ENCODE measurements at regions not wholly inside any gene's neighbourhood (a gene's known extent, or its start where the extent isn't known, plus 50 kb on each side); places are given as distances from the start of the nearest gene placed in this dataset.
"Not testable (repeated sequence)": the region's sequence is repeated elsewhere in the genome, so short reads cannot be mapped to it uniquely, and the experiment has no call there.

DNA sequence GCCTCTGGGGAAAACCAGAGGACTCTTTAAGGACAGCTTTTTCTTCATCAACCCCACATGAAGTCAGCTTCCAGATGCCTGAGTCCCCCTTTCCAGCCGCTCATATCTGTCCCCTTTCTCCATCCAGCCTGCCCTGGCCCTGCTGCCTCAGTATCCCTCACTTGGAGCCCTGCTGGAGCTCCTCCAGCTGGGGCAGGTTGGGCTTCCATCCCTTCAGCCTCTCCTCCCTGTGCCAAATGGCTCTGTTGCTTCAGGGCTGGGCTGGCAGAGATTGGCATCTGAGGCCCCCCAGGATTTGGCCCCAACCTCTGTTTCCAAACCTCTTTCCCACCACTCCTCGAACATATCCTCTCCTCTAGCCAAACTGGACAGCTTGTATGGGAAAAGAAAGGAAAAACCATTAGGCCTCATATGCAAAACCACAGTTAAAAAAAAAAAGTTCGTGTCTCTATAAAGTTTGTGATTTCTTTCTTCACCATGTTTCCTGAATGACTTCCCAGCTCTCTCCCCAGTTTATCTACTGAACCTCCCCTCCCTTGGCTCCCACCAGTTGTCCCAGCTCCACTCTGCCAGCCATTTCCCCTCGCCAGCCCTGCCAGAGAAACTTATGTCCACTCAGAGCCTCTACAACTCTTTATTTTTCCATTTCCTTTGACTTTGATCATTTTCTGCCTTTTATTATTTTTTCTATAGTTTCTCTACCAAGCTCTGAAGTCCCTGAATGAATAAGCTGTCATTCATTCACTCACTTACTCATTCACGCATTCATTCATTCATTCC lies 217.9 kb downstream of the FOXD2 start:
- FAIRE-seq = no peak
- no peak for DNase-seq (ENCODE audit: insufficient read length, low spot score)

DNA sequence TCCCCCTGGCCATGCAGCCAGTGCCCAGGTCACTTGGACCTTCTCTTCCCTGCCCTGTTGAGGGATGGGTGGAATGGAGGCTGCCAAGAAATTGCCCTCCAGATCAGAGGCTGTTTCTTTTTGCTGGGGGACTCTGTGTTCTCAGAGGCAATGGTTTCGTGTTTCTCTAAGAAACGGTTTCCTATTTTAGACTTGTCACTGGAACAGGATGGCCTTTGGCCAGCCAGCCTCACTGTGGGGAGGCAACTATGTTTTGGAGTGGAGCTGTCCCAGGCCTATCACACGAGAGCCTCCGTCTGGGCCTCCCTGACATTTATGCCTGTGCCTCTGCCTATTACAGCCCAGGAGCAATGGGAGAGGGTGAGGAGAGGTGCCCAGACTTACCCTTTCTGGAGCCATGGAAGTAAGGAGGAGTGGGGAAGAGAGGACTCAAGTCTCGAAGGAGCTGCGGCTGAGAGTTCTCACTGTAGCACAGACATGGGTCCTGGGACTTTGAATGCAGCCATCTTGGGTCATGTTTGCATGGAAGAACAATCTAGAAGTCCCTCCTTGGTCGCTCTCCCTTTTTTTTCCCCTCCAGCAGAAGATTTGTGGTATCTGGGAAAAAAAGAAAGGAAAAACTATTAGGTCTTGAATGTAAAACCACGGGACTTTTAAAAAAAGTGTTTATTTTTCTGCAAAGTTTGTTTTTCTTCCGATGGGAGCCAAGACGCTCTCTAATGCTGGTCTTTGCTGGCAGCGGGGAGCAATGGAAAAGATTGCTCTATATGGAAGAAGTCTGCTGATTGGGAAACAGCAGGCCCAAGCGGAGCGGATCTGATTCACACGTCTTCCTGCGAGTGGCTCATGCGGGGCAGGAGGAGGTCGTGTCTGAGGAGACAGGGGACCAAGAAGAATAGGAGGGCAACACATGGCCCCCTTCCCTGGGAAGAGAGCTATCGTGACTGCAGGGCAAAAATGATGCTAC lies 219.2 kb downstream of the FOXD2 start:
- DNase-seq (ENCODE audit: insufficient read length, low spot score) (no peak), FAIRE-seq (no peak)

- FAIRE-seq (no peak), DNase-seq (ENCODE audit: insufficient read length, low spot score) (no peak)
Measured at GRCh38 chr1:47658161-47658920, 220.5 kb downstream of the FOXD2 start.

GRCh38 chr1:47659146-47659545 lies 221.3 kb downstream of the FOXD2 start:
- FAIRE-seq (no peak), DNase-seq (ENCODE audit: insufficient read length, low spot score) (no peak)

- no peak for FAIRE-seq
- no peak for DNase-seq (ENCODE audit: insufficient read length, low spot score)
Measured at GRCh38 chr1:47660622-47661021, 222.8 kb downstream of the FOXD2 start.

DNA sequence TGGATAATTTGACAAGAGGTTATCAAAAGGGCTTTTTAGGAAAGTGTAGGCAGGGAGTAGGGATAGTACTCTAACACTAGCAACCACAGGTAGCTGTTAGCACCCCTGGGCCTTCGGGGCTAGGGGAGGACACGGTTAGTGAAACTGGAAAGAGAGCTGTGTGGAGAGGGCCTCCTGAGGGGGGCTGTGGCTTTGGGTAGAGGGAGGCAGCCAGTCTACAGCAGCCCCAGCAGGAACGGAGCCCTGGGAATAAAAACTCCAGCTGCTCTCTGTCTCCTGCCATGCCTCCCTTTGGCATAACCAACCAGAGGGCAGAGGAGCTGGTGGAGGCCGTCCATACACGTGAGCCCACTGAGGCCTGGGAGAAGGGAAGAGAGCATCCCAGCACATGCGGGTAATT lies 223.2 kb downstream of the FOXD2 start:
- DNase-seq (ENCODE audit: insufficient read length, low spot score) = no peak

DNA sequence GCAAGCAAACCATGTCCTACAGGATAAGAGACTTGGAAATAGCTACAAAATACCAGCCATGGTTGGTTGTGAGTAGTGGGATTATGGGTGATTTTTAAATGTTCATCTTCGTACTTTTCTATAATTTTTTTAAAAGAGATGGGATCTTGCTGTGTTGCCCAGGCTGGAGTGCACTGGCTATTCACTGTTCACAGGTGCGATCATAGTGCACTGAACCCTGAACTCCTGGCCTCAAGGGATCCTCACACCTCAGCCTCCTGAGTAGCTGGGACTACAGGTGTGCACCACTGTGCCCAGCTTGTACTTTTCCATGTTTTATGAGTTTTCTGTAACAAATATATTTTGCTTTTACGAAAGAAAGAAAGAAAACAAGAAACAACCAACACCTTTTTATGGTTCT lies 224.2 kb downstream of the FOXD2 start:
- DNase-seq (ENCODE audit: insufficient read length, low spot score) = no peak
- no peak for FAIRE-seq

More for the DNA sequence above, 223.2 kb downstream of the FOXD2 start:
- FAIRE-seq = no peak

- no peak for FAIRE-seq
Measured at GRCh38 chr1:47663286-47663685, 225.4 kb downstream of the FOXD2 start.

GRCh38 chr1:47664356-47664755 lies 226.5 kb downstream of the FOXD2 start:
- FAIRE-seq = no peak
- no peak for DNase-seq (ENCODE audit: insufficient read length, low spot score)

More at GRCh38 chr1:47663286-47663685, 225.4 kb downstream of the FOXD2 start:
- no peak for DNase-seq (ENCODE audit: insufficient read length, low spot score)

DNA sequence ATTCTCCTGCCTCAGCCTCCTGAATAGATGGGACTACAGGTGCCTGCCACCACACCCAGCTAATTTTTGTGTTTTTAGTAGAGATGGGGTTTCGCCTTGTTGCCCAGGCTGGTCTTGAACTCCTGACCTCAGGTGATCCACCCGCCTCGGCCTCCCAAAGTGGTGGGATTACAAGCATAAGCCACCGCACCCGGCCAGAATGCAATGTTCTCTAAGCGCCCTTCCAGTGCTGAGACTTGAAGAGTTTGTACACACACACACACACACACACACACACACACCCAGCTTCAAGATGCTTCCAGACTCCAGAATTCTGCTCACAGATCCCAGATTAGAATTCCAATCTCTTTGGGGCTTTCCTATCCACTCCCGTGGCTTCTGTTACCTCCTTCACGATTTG lies 227.1 kb downstream of the FOXD2 start:
- not testable (repeated sequence) for FAIRE-seq

GRCh38 chr1:47669081-47669585 lies 231.3 kb downstream of the FOXD2 start:
- no peak for DNase-seq (ENCODE audit: insufficient read length, low spot score)
- FAIRE-seq = no peak

More for the DNA sequence above, 227.1 kb downstream of the FOXD2 start:
- DNase-seq (ENCODE audit: insufficient read length, low spot score) = not testable (repeated sequence)

GRCh38 chr1:47672622-47673021 lies 234.8 kb downstream of the FOXD2 start:
- no peak for FAIRE-seq
- DNase-seq (ENCODE audit: insufficient read length, low spot score) = no peak

DNA sequence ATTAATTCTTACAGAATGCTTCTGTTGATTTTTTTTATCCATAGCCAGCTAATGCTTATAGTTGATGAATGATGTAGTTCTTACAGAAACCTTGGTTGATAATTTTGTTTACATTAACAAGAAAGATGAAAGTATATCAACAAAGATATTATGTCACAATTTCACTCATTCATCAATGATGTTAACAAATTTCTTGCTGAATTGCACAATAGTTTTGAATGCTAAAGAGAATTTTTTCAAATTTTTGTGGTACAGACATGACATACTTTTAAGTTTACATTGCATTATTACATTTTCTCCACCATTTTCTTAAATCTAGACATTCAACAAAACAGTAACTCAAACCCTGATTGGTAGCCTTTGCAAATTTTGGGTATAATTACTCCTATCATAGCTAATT lies 236.3 kb downstream of the FOXD2 start:
- DNase-seq (ENCODE audit: insufficient read length, low spot score) = no peak

GRCh38 chr1:47675047-47675675 lies 237.3 kb downstream of the FOXD2 start:
- DNase-seq (ENCODE audit: insufficient read length, low spot score) (no peak), FAIRE-seq (no peak)

More for the DNA sequence above, 236.3 kb downstream of the FOXD2 start:
- no peak for FAIRE-seq

GRCh38 chr1:47675721-47676120 lies 237.9 kb downstream of the FOXD2 start:
- DNase-seq (ENCODE audit: insufficient read length, low spot score) (no peak), FAIRE-seq (no peak)

DNA sequence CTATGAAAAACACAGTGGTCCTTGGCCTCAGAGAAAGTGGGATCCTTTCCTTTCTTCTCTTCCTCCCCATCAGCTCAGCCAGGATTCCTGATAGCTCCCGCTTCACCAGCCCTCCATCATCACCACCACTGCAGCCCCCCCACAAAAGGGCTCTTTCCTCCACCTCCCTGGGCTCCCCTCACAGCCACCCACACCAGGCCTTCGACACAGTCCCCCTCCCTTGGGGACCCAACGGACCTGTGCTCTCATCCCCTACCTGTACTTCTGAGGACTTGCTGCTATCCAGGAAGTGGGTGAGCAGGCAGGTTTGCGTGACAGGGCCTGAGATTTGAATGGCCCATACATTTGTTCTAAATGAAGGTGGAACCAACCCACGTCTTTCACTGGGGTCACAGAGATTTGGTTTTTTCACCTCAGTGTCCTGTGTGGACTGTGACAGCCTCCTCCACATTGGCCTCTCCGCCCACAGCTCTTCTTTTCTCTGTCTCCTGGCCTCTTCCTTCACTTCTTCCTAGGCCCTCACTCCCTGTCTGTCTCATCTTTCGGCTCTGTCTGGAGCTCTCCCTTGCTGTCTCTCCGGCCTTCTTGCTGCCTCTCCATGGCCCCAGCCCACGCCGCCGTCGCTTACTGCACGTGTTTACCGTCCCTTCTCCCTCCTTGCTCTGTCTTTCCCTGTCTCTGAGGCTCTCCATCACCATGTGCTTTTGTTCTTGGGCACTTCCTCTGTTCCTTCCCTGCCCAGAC lies 238.6 kb downstream of the FOXD2 start:
- FAIRE-seq (no peak), DNase-seq (ENCODE audit: insufficient read length, low spot score) (no peak)

DNA sequence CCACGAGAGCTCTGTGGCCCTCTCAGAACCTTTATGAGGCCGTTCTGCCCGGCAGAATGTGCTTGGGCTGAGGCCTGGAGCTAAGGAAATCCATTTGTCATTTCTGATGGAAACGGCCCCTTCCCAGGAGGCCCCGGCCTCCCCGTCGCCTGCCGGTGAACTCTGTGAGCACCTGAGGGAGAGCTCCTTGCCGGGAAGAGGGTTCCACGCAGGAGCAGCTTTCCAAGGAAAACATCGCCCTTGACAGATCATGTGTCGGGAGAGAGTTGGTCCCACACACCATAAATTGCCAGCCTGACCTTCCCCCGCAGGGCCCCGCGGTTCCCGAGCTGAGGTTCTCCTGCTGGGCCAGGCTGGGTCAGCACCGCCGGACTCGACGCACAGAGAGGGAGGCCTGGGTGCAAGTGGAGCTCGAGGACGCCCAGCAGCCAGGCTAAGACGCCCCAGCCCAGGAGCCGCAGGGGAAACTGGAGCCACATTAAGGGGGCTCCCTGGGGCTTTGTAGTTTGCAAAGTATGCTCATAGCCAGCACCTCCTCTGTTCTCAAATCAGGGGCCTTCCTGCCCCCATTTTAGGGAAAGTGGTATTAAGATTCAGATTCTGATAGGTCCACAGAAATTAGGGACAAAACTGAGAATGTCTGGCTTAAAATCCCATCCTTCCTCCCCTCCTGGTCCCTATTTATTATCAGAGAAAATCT lies 239.5 kb downstream of the FOXD2 start:
- DNase-seq (ENCODE audit: insufficient read length, low spot score) (no peak), FAIRE-seq (no peak)

DNA sequence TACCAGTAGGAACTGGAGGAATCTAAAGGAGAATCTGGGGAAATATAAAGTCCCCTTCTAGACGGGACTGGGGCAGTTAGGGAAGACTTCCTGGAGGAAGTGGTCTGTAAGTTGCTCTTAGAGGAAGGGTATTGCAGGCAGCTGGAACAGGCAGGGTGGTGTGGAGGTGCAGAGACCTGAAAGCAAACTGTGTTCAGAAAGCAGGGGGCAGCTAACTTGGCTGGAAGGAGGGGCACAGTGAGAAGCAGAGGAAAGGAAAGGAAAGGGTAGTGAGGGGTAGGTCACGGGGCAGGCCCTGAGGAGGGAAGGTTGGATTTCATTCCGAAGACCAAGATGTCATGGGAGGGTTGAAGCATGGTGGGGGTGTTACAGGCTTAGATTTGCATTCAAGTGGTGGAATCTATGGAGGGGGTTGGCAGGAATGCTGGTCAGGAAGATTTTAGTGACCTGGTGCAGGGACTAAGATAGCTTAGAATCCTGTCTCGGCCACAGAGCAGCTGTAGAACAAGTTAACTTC lies 240.7 kb downstream of the FOXD2 start:
- FAIRE-seq (no peak), DNase-seq (ENCODE audit: insufficient read length, low spot score) (no peak)

Data from GM19239 (cell line).